Adipocyte (in vitro differentiated cells): ENCODE measurements at regions not wholly inside any gene's neighbourhood (a gene's known extent, or its start where the extent isn't known, plus 50 kb on each side); places are given as distances from the start of the nearest gene placed in this dataset.

Experiments used
- DNase-seq: peaks from one replicate; pipeline ENCODE4 v3.0.0-alpha.2; 2015; ENCODE audit warnings: low read depth
- H3K27me3 ChIP-seq: replicated peaks from 2 replicates; pipeline ENCODE4 v1.7.0; 2013; ENCODE audit warnings: mild to moderate bottlenecking, low read length, moderate library complexity; ENCODE audit not compliant: control insufficient read depth, insufficient read depth
- H3K36me3 ChIP-seq: 2 replicates; pipeline ENCODE4 v1.7.0; 2013; ENCODE audit warnings: low read length, mild to moderate bottlenecking, moderate library complexity; ENCODE audit not compliant: control insufficient read depth, insufficient read depth, severe bottlenecking
- H3K4me1 ChIP-seq: 2 replicates; pipeline ENCODE4 v1.7.0; 2013; ENCODE audit warnings: mild to moderate bottlenecking, low read length, moderate library complexity; ENCODE audit not compliant: control insufficient read depth, insufficient read depth
- H3K4me3 ChIP-seq: 2 replicates; pipeline ENCODE4 v1.7.0; 2013; ENCODE audit warnings: mild to moderate bottlenecking, low read length, moderate library complexity
- H3K9ac ChIP-seq: 2 replicates; pipeline ENCODE4 v1.7.0; 2013; ENCODE audit warnings: mild to moderate bottlenecking, low read length, moderate library complexity
- H3K9me3 ChIP-seq: 2 replicates; pipeline ENCODE4 v1.7.0; 2013; ENCODE audit warnings: mild to moderate bottlenecking, low read length, moderate library complexity; ENCODE audit not compliant: control insufficient read depth

GRCh38 chr4:66331761-66332160 is 661.5 kb upstream of the EPHA5 start:
- Histone ChIP-seq H3K9ac (no peak overlapping the region), H3K9me3 (peaks cover 2% of the 10 kb centered on the region), H3K4me3 (no peak overlapping the region), H3K4me1 (no peaks in the 10 kb centered on the region), H3K36me3 (no peaks in the 10 kb centered on the region), H3K27me3 (no peaks in the 10 kb centered on the region)
- DNase-seq, result peak; percentile 61

DNA sequence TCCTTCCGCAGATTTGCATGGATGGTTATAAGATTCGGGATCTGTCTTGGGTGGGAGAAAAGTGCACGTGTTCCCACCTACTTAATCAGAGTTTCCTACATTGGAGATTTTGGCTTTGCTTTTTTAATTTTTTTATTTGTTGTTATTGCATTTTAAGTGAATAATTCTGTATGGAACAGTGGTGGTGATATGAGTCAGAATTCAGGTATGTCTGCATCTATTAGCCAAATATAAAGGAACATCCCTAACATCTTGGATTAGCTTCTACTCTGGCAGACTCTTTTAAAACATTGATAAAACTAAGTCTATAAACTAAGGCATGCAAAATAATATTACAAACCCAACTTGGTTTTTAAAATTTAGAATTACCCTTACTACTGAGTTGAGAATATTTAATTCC is 659.8 kb upstream of the EPHA5 start:
- H3K36me3 ChIP-seq, result no peaks in the 10 kb centered on the region
- no peak for DNase-seq
- no peak overlapping the region for H3K4me3 ChIP-seq
- H3K4me1 ChIP-seq, result no peaks in the 10 kb centered on the region
- no peak overlapping the region for H3K9ac ChIP-seq
- H3K9me3 ChIP-seq, result peaks cover 2% of the 10 kb centered on the region
- H3K27me3 ChIP-seq, result no peaks in the 10 kb centered on the region

GRCh38 chr4:66328803-66329574 is 658.7 kb upstream of the EPHA5 start:
- H3K27me3 ChIP-seq, result no peaks in the 10 kb centered on the region
- no peaks in the 10 kb centered on the region for H3K9me3 ChIP-seq
- H3K9ac ChIP-seq, result no peak overlapping the region
- H3K4me3 ChIP-seq, result no peak overlapping the region
- H3K36me3 ChIP-seq, result no peaks in the 10 kb centered on the region
- H3K4me1 ChIP-seq, result no peaks in the 10 kb centered on the region
- no peak for DNase-seq

DNA sequence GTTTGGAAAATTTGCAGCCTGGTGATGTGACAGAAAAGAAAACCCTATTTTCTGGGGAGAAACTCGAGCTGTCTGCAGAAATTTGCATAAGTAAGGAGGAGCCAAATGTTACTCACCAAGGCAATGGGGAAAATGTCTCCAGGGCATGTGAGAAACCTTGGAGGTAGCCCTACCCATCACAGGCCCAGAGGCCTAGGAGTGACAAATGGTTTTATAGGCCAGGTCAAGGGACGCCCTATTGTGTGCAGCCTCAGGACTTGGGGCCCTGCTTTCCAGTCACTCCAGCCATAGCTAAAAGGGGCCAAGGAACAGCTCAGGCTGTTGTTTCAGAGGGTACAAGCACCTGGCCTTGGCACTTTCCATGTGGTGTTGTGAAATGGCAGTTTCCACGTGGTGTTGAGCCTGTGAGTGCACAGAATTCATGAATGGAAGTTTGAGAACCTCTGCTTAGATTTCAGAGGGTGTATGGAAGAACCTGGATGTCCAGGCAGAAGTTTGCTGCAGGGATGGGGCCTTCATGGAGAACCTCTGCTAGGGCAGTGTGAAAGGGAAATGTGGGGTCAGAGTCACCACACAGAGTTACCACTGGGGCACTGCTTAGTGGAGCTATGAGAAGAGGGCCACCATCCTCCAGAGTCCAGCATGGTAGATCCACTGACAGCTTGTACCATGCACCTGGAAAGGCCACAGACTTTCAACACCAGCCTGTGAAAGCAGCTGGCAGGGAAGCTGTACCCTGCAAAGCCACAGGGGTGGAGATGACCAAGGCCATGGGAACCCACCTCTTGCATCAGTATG is 637.6 kb upstream of the EPHA5 start:
- Histone ChIP-seq H3K9ac (no peak overlapping the region), H3K4me3 (no peak overlapping the region), H3K27me3 (no peaks in the 10 kb centered on the region), H3K9me3 (peaks cover 4% of the 10 kb centered on the region), H3K4me1 (no peaks in the 10 kb centered on the region), H3K36me3 (no peaks in the 10 kb centered on the region)
- no peak for DNase-seq

DNA sequence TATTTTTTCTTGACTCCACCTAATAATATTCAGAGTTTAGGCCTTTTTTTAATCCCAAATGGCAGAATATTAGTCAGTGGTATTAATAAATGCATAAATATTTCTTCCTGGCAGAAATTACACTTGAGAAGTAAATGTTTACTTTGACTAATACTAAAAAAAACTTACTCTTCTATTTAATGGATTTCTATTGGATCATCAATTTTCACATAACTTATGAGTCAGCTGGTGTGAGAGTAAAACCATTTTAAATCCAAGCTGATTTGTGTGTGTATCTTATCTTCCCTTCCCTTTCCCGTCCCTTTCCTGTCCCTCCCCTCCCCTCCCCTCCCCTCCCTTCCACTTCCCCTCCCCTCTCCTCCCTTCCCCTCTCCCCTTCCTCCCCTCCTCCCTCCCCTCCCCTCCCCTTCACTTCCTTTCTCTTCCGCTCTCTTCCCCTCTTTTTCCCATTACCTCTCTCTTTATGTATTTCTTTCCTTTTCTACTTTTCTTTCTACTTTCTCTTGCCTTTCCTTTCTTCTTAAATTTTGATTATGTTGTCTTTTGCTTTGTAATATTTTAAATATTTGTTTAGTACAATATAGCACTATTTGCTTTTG is 630.1 kb upstream of the EPHA5 start:
- no peak for DNase-seq
- Histone ChIP-seq H3K4me1 (no peaks in the 10 kb centered on the region), H3K4me3 (no peak overlapping the region), H3K36me3 (no peaks in the 10 kb centered on the region), H3K9ac (no peak overlapping the region), H3K9me3 (no peaks in the 10 kb centered on the region), H3K27me3 (no peaks in the 10 kb centered on the region)

DNA sequence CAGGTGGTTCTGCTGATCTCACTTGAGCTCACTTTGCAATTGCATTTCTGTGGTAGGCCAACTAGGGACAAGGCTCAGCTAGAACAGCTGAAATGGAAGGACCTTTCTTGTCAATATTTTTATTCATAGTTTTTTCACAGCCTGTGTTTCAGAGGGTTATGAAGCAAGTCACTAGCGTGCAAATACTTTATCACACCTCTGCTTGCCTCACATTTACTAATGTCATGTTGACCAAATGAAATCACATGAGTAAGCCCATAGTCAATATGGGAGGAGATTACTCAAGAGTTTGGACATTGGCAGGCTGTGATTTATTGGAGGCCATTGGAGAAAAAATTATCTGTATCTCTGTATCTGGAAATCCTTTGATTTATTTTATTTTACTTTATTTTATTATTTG is 628.3 kb upstream of the EPHA5 start:
- Histone ChIP-seq H3K36me3 (no peaks in the 10 kb centered on the region), H3K9me3 (no peaks in the 10 kb centered on the region), H3K27me3 (no peaks in the 10 kb centered on the region), H3K9ac (no peak overlapping the region), H3K4me1 (no peaks in the 10 kb centered on the region), H3K4me3 (no peak overlapping the region)
- DNase-seq, result no peak

- Histone ChIP-seq H3K9ac (no peak overlapping the region), H3K27me3 (no peaks in the 10 kb centered on the region), H3K9me3 (no peaks in the 10 kb centered on the region), H3K4me1 (no peaks in the 10 kb centered on the region), H3K4me3 (no peak overlapping the region), H3K36me3 (no peaks in the 10 kb centered on the region)
- no peak for DNase-seq
Observed at GRCh38 chr4:66297703-66298102, 627.4 kb upstream of the EPHA5 start.

DNA sequence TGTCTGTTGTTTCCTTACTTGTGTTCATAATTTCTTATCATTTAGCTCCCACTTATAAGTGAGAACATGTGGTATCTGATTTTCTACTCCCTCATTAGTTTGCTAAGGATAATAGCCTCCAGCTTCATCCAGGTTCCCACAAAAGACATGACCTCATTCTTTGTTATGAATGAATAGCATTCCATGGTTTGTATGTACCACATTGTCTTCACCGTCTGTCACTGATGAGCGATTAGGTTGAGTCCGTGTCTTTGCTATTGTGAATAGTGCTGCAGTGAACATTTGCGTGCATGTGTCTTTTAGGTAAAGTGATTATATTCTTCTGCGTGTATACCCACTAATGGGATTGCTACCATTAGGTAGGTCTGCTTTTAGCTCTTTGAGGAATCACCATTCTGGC is 624.3 kb upstream of the EPHA5 start:
- H3K4me1 ChIP-seq, result no peaks in the 10 kb centered on the region
- H3K4me3 ChIP-seq, result no peak overlapping the region
- peak; percentile 2 for DNase-seq
- no peak overlapping the region for H3K9ac ChIP-seq
- no peaks in the 10 kb centered on the region for H3K27me3 ChIP-seq
- H3K36me3 ChIP-seq, result no peaks in the 10 kb centered on the region
- peaks cover 14% of the 10 kb centered on the region for H3K9me3 ChIP-seq

GRCh38 chr4:66284991-66285451 is 614.7 kb upstream of the EPHA5 start:
- no peaks in the 10 kb centered on the region for H3K9me3 ChIP-seq
- H3K4me3 ChIP-seq, result no peak overlapping the region
- DNase-seq, result no peak
- no peak overlapping the region for H3K9ac ChIP-seq
- H3K4me1 ChIP-seq, result no peaks in the 10 kb centered on the region
- H3K27me3 ChIP-seq, result no peaks in the 10 kb centered on the region
- no peaks in the 10 kb centered on the region for H3K36me3 ChIP-seq

DNA sequence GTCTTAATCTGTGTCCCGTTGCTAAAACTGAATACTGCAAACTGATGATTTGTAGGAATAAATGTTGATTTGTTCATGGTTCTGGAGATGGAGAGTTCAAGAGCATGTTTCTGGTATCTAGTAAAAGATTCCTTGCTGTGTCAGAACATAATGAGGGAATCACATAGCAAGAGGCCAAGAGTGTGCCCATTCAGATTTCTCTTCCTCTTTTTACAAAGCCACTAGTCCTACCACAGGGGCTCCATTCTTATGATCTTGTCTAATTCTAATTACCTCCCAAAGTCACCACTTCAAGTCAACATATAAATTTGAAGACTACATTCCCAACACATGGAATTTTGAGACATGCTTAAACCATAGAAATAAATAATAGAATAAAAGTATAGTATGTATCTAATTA is 608.8 kb upstream of the EPHA5 start:
- H3K27me3 ChIP-seq, result no peaks in the 10 kb centered on the region
- no peak for DNase-seq
- H3K9ac ChIP-seq, result no peak overlapping the region
- H3K36me3 ChIP-seq, result no peaks in the 10 kb centered on the region
- no peak overlapping the region for H3K4me3 ChIP-seq
- H3K9me3 ChIP-seq, result no peaks in the 10 kb centered on the region
- no peaks in the 10 kb centered on the region for H3K4me1 ChIP-seq

GRCh38 chr4:66275411-66276038 is 605.2 kb upstream of the EPHA5 start:
- DNase-seq, result peak; percentile 79
- H3K36me3 ChIP-seq, result no peaks in the 10 kb centered on the region
- H3K9me3 ChIP-seq, result no peaks in the 10 kb centered on the region
- no peaks in the 10 kb centered on the region for H3K4me1 ChIP-seq
- no peaks in the 10 kb centered on the region for H3K27me3 ChIP-seq
- H3K9ac ChIP-seq, result no peak overlapping the region
- H3K4me3 ChIP-seq, result no peak overlapping the region
